Stomach smooth muscle (tissue), 2 donors: ENCODE measurements at regions not wholly inside any gene's neighbourhood (a gene's known extent, or its start where the extent isn't known, plus 50 kb on each side); places are given as distances from the start of the nearest gene placed in this dataset.

Source experiments
- H3K27ac ChIP-seq: one replicate; pipeline ENCODE4 v1.7.0; 2013; ENCODE audit warnings: mild to moderate bottlenecking, low read length, inconsistent platforms
- H3K27me3 ChIP-seq, 2 donors: one replicate each; pipeline ENCODE4 v1.7.0; 2013; ENCODE audit warnings: low read length in 2 of 2; ENCODE audit not compliant: insufficient read depth in 2 of 2, control insufficient read depth in 1 of 2
- H3K36me3 ChIP-seq, 2 donors: one replicate each; pipeline ENCODE4 v1.7.0; 2013; ENCODE audit warnings: low read length in 2 of 2; ENCODE audit not compliant: control insufficient read depth in 2 of 2, insufficient read depth in 2 of 2
- H3K4me1 ChIP-seq: one replicate; pipeline ENCODE4 v1.7.0; 2013; ENCODE audit warnings: low read length; ENCODE audit not compliant: control insufficient read depth, insufficient read depth
- H3K4me3 ChIP-seq, 2 donors: one replicate each; pipeline ENCODE4 v1.7.0; 2013; ENCODE audit warnings: low read length in 2 of 2
- H3K9ac ChIP-seq, 2 donors: one replicate each; pipeline ENCODE4 v1.7.0; 2013; ENCODE audit warnings: low read length in 2 of 2, mild to moderate bottlenecking in 1 of 2
- H3K9me3 ChIP-seq, 2 donors: one replicate each; pipeline ENCODE4 v1.7.0; 2013; ENCODE audit warnings: low read length in 2 of 2; ENCODE audit not compliant: control insufficient read depth in 2 of 2
- donor health status: healthy.
- donor health status: Pancreatic carcinoma.

DNA sequence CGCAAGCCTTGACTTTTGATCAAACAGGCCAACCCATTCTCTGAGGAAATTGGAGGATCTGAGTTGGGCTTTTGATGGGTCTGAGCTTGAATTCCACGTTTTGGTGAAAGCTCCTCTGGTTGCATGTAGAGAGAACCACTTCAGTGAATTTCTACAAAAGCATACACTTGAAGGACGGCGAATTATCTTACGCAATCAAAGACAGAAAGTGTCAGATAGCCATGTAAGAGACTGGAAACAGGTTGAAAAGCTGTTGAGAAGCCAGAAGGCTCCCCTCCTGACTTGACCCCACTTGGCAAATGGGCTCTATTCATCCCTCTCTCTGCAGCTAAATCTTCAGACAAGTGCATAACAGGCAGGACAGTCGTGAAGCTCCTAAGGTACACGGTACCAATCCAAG, 809.1 kb downstream of the BCL11B start:
- no peak overlapping the region for H3K27ac ChIP-seq
- no peaks in the 10 kb centered on the region for H3K27me3 ChIP-seq
- H3K9me3 ChIP-seq: peaks cover 0 to 3% of the 10 kb centered on the region in 2 donors
- no peaks in the 10 kb centered on the region for H3K4me1 ChIP-seq
- H3K4me3 ChIP-seq: no peak overlapping the region
- H3K36me3 ChIP-seq: no peaks in the 10 kb centered on the region
- no peak overlapping the region for H3K9ac ChIP-seq

- Histone ChIP-seq H3K27me3 (no peaks in the 10 kb centered on the region), H3K9ac (no peak overlapping the region), H3K27ac (no peak overlapping the region), H3K4me3 (no peak overlapping the region), H3K36me3 (no peaks in the 10 kb centered on the region), H3K9me3 (no peaks in the 10 kb centered on the region), H3K4me1 (no peaks in the 10 kb centered on the region)
These were observed 805.2 kb downstream of the BCL11B start for GRCh38 chr14:98466807-98467206.

- Histone ChIP-seq H3K27ac (no peak overlapping the region), H3K9me3 (no peaks in the 10 kb centered on the region), H3K4me3 (no peak overlapping the region), H3K9ac (no peak overlapping the region), H3K27me3 (no peaks in the 10 kb centered on the region), H3K4me1 (no peaks in the 10 kb centered on the region), H3K36me3 (no peaks in the 10 kb centered on the region)
These were observed 801.3 kb downstream of the BCL11B start for GRCh38 chr14:98470663-98471062.

DNA sequence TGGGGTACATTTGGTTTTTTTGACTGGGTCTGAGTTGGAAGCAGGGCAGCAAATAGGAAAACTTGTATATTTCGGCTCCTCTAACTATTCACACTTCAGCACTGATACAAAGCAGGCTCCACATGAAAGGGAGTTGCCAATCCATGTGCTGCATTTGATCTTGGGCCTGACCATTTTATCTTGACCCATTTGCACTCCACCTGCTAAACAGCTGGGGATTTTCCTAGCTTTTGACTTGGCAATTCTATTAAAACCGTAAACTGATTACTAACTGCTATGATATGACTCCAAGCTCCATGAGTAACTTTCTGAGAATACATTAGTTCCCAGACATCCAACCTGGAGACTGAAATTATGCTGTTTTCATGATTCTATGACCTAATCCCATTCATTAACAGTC, 797.1 kb downstream of the BCL11B start:
- Histone ChIP-seq H3K27me3 (no peaks in the 10 kb centered on the region), H3K27ac (no peak overlapping the region), H3K36me3 (no peaks in the 10 kb centered on the region), H3K9ac (no peak overlapping the region), H3K4me1 (no peaks in the 10 kb centered on the region), H3K9me3 (no peaks in the 10 kb centered on the region), H3K4me3 (no peak overlapping the region)

GRCh38 chr14:98477935-98478334, 794.1 kb downstream of the BCL11B start:
- Histone ChIP-seq H3K4me3 (no peak overlapping the region), H3K9ac (no peak overlapping the region), H3K9me3 (no peaks in the 10 kb centered on the region), H3K27ac (no peak overlapping the region), H3K27me3 (no peaks in the 10 kb centered on the region), H3K4me1 (no peaks in the 10 kb centered on the region), H3K36me3 (no peaks in the 10 kb centered on the region)

- H3K9me3 ChIP-seq: no peaks in the 10 kb centered on the region
- H3K9ac ChIP-seq: no peak overlapping the region
- H3K27ac ChIP-seq: no peak overlapping the region
- H3K4me1 ChIP-seq: no peaks in the 10 kb centered on the region
- no peaks in the 10 kb centered on the region for H3K27me3 ChIP-seq
- H3K4me3 ChIP-seq: no peak overlapping the region
- H3K36me3 ChIP-seq: no peaks in the 10 kb centered on the region
These were observed 782.9 kb downstream of the BCL11B start for GRCh38 chr14:98489115-98489514.

GRCh38 chr14:98494582-98494981, 777.4 kb downstream of the BCL11B start:
- no peaks in the 10 kb centered on the region for H3K36me3 ChIP-seq
- H3K9ac ChIP-seq: no peak overlapping the region
- H3K4me3 ChIP-seq: no peak overlapping the region
- H3K27ac ChIP-seq: no peak overlapping the region
- no peaks in the 10 kb centered on the region for H3K9me3 ChIP-seq
- no peaks in the 10 kb centered on the region for H3K27me3 ChIP-seq
- H3K4me1 ChIP-seq: no peaks in the 10 kb centered on the region

- Histone ChIP-seq H3K36me3 (no peaks in the 10 kb centered on the region), H3K4me1 (no peaks in the 10 kb centered on the region), H3K27me3 (no peaks in the 10 kb centered on the region), H3K9me3 (no peaks in the 10 kb centered on the region), H3K4me3 (no peak overlapping the region), H3K27ac (no peak overlapping the region), H3K9ac (no peak overlapping the region)
These were observed 773.7 kb downstream of the BCL11B start for GRCh38 chr14:98498019-98498885.

DNA sequence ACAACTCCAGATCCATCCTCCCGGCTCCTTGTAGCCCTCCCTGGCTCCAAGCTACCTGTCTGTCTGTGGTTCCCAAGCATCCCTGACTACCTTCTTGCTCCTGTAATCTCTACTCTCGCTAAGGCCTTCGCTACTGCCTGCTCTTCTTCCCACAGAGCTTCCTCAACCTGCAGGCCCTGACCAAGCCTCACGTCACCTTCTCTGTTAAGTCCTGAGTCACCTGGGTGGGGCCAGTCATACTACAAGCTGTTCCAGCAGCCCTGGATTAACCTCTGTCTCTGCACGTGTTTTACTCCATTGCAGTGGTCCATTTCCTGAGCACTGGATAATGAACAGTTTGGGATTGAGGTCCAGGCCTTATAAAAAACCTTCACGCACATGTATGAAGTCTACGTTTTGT, 770.7 kb downstream of the BCL11B start:
- Histone ChIP-seq H3K27me3 (no peaks in the 10 kb centered on the region), H3K36me3 (no peaks in the 10 kb centered on the region), H3K4me1 (no peaks in the 10 kb centered on the region), H3K9ac (no peak overlapping the region), H3K9me3 (no peaks in the 10 kb centered on the region), H3K4me3 (no peak overlapping the region), H3K27ac (no peak overlapping the region)

GRCh38 chr14:98501836-98502235, 770.2 kb downstream of the BCL11B start:
- H3K9ac ChIP-seq: no peak overlapping the region
- H3K4me3 ChIP-seq: no peak overlapping the region
- H3K9me3 ChIP-seq: no peaks in the 10 kb centered on the region
- H3K36me3 ChIP-seq: no peaks in the 10 kb centered on the region
- H3K27ac ChIP-seq: no peak overlapping the region
- H3K4me1 ChIP-seq: no peaks in the 10 kb centered on the region
- H3K27me3 ChIP-seq: no peaks in the 10 kb centered on the region

GRCh38 chr14:98503086-98503815, 768.7 kb downstream of the BCL11B start:
- Histone ChIP-seq H3K4me3 (no peak overlapping the region), H3K27ac (no peak overlapping the region)

More at GRCh38 chr14:98503086-98503815, 768.7 kb downstream of the BCL11B start:
- no peaks in the 10 kb centered on the region for H3K27me3 ChIP-seq
- H3K9me3 ChIP-seq: no peaks in the 10 kb centered on the region
- no peaks in the 10 kb centered on the region for H3K4me1 ChIP-seq
- no peaks in the 10 kb centered on the region for H3K36me3 ChIP-seq
- no peak overlapping the region for H3K9ac ChIP-seq
